Chondrocyte (in vitro differentiated cells): ENCODE measurements at regions not wholly inside any gene's neighbourhood (a gene's known extent, or its start where the extent isn't known, plus 50 kb on each side); places are given as distances from the start of the nearest gene placed in this dataset.
A peak's percentile ranks its signal among the peaks of the same experiment; 100 is the strongest.

ENCODE experiments used
- DNase-seq: peaks from one replicate; pipeline ENCODE4 v3.0.0; 2021; ENCODE audit warnings: mixed read lengths, low spot score
- H3K27ac Mint-ChIP-seq: one replicate; pipeline ENCODE4 v1.8.0; 2021; ENCODE audit warnings: mild to moderate bottlenecking, moderate library complexity, mixed read lengths; ENCODE audit not compliant: unreplicated experiment
- H3K27me3 Mint-ChIP-seq: 2 replicates; pipeline ENCODE4 v1.8.0; 2021; ENCODE audit warnings: low read depth, mixed read lengths
- H3K36me3 Mint-ChIP-seq: 2 replicates; pipeline ENCODE4 v1.8.0; 2021; ENCODE audit warnings: low read depth, mixed read lengths
- H3K4me1 Mint-ChIP-seq: 2 replicates; pipeline ENCODE4 v1.8.0; 2021; ENCODE audit warnings: low read depth, mild to moderate bottlenecking, mixed read lengths
- H3K4me3 Mint-ChIP-seq: one replicate; pipeline ENCODE4 v1.8.0; 2021; ENCODE audit warnings: mild to moderate bottlenecking, moderate library complexity, mixed read lengths; ENCODE audit not compliant: unreplicated experiment
- H3K9me3 Mint-ChIP-seq: 2 replicates; pipeline ENCODE4 v1.8.0; 2021; ENCODE audit warnings: low read depth, mixed read lengths
- CTCF ChIP-seq: fragments of 200-600 bp; sonication (generic); IDR thresholded peaks from 2 replicates; pipeline ENCODE4 v1.5.0; 2021; ENCODE audit warnings: antibody characterized with exemption, mild to moderate bottlenecking, moderate library complexity

GRCh38 chr15:98503970-98504369 is 144.4 kb upstream of the IGF1R start:
- no peak for TF ChIP-seq CTCF
- peak overlapping the region; percentile 1 for H3K4me3 Mint-ChIP-seq
- peak overlapping the region; percentile 86 for H3K27ac Mint-ChIP-seq
- H3K4me1 Mint-ChIP-seq = peaks cover 46% of the 10 kb centered on the region
- H3K9me3 Mint-ChIP-seq = peaks cover 9% of the 10 kb centered on the region
- DNase-seq = no peak
- H3K36me3 Mint-ChIP-seq = peaks cover 4% of the 10 kb centered on the region
- peaks cover under 1% of the 10 kb centered on the region for H3K27me3 Mint-ChIP-seq

- no peak for DNase-seq
- H3K27ac Mint-ChIP-seq = peak overlapping the region; percentile 86
- H3K4me3 Mint-ChIP-seq = no peak overlapping the region
Observed at GRCh38 chr15:98504998-98505397, 143.3 kb upstream of the IGF1R start.

GRCh38 chr15:98505611-98506031 is 142.7 kb upstream of the IGF1R start:
- H3K4me3 Mint-ChIP-seq = no peak overlapping the region
- H3K36me3 Mint-ChIP-seq = no peaks in the 10 kb centered on the region
- peaks cover 46% of the 10 kb centered on the region for H3K4me1 Mint-ChIP-seq
- H3K27me3 Mint-ChIP-seq = peaks cover 3% of the 10 kb centered on the region
- peaks cover 2% of the 10 kb centered on the region for H3K9me3 Mint-ChIP-seq
- peak; percentile 14 for TF ChIP-seq CTCF
- DNase-seq = no peak
- peak overlapping the region; percentile 86 for H3K27ac Mint-ChIP-seq

More at GRCh38 chr15:98504998-98505397, 143.3 kb upstream of the IGF1R start:
- H3K27me3 Mint-ChIP-seq = peaks cover 3% of the 10 kb centered on the region
- no peak for TF ChIP-seq CTCF
- peaks cover 2% of the 10 kb centered on the region for H3K9me3 Mint-ChIP-seq
- peaks cover 46% of the 10 kb centered on the region for H3K4me1 Mint-ChIP-seq
- no peaks in the 10 kb centered on the region for H3K36me3 Mint-ChIP-seq

- peak overlapping the region; percentile 86 for H3K27ac Mint-ChIP-seq
- no peaks in the 10 kb centered on the region for H3K36me3 Mint-ChIP-seq
- no peak overlapping the region for H3K4me3 Mint-ChIP-seq
- peaks cover 2% of the 10 kb centered on the region for H3K9me3 Mint-ChIP-seq
- H3K4me1 Mint-ChIP-seq = peaks cover 46% of the 10 kb centered on the region
- no peak for TF ChIP-seq CTCF
- DNase-seq = no peak
- H3K27me3 Mint-ChIP-seq = peaks cover 3% of the 10 kb centered on the region
Observed at GRCh38 chr15:98506172-98506571, 142.2 kb upstream of the IGF1R start.

GRCh38 chr15:98506711-98507110 is 141.6 kb upstream of the IGF1R start:
- DNase-seq = no peak

More at GRCh38 chr15:98506711-98507110, 141.6 kb upstream of the IGF1R start:
- H3K9me3 Mint-ChIP-seq = peaks cover 2% of the 10 kb centered on the region
- H3K36me3 Mint-ChIP-seq = no peaks in the 10 kb centered on the region
- H3K27ac Mint-ChIP-seq = no peak overlapping the region
- H3K4me3 Mint-ChIP-seq = no peak overlapping the region
- peaks cover 3% of the 10 kb centered on the region for H3K27me3 Mint-ChIP-seq
- TF ChIP-seq CTCF = no peak
- peaks cover 46% of the 10 kb centered on the region for H3K4me1 Mint-ChIP-seq
